Chondrocyte (in vitro differentiated cells): ENCODE measurements at regions not wholly inside any gene's neighbourhood (a gene's known extent, or its start where the extent isn't known, plus 50 kb on each side); places are given as distances from the start of the nearest gene placed in this dataset.
"Not testable (repeated sequence)": the region's sequence is repeated elsewhere in the genome, so short reads cannot be mapped to it uniquely, and the experiment has no call there.

Source experiments
- DNase-seq: peaks from one replicate; pipeline ENCODE4 v3.0.0; 2021; ENCODE audit warnings: mixed read lengths, low spot score
- H3K27ac Mint-ChIP-seq: one replicate; pipeline ENCODE4 v1.8.0; 2021; ENCODE audit warnings: mild to moderate bottlenecking, moderate library complexity, mixed read lengths; ENCODE audit not compliant: unreplicated experiment
- H3K27me3 Mint-ChIP-seq: 2 replicates; pipeline ENCODE4 v1.8.0; 2021; ENCODE audit warnings: low read depth, mixed read lengths
- H3K36me3 Mint-ChIP-seq: 2 replicates; pipeline ENCODE4 v1.8.0; 2021; ENCODE audit warnings: low read depth, mixed read lengths
- H3K4me1 Mint-ChIP-seq: 2 replicates; pipeline ENCODE4 v1.8.0; 2021; ENCODE audit warnings: low read depth, mild to moderate bottlenecking, mixed read lengths
- H3K4me3 Mint-ChIP-seq: one replicate; pipeline ENCODE4 v1.8.0; 2021; ENCODE audit warnings: mild to moderate bottlenecking, moderate library complexity, mixed read lengths; ENCODE audit not compliant: unreplicated experiment
- H3K9me3 Mint-ChIP-seq: 2 replicates; pipeline ENCODE4 v1.8.0; 2021; ENCODE audit warnings: low read depth, mixed read lengths
- CTCF ChIP-seq: fragments of 200-600 bp; sonication (generic); IDR thresholded peaks from 2 replicates; pipeline ENCODE4 v1.5.0; 2021; ENCODE audit warnings: antibody characterized with exemption, mild to moderate bottlenecking, moderate library complexity

DNA sequence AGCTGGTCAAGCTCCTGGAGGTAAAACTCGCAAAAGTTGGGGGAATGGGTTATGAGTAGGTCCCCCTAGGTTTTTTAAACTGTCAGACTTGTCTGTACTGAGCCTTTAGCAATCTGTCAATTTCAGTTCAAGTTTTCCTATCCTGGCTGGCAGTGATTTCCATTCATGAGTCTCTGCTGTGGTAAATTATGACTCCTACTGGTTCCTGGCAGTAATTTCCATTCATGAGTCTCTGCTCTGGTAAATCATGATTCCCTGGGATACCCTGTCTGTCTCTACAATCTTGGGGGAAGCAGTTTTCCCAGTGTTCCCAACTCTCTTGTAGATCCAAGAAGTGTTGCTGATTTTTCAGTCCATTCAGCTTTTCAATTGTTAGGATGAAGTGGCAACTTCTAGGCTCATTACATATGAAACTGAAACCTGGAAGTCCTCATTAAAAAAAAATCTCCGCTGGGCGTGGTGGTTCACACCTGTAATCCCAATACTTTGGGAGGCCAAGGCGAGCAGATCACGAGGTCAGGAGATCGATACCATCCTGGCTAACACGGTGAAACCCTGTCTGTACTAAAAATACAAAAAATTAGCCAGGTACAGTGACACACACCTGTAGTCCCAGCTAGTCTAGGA is 91.3 kb upstream of the GPBP1 start:
- H3K9me3 Mint-ChIP-seq: peaks cover 2% of the 10 kb centered on the region
- peaks cover 14% of the 10 kb centered on the region for H3K27me3 Mint-ChIP-seq
- H3K36me3 Mint-ChIP-seq: no peaks in the 10 kb centered on the region
- H3K4me1 Mint-ChIP-seq: no peaks in the 10 kb centered on the region
- peak; percentile 71 for TF ChIP-seq CTCF
- no peak for DNase-seq
- H3K4me3 Mint-ChIP-seq: no peak overlapping the region
- no peak overlapping the region for H3K27ac Mint-ChIP-seq

- no peak for DNase-seq
- Mint-ChIP-seq H3K4me1 (no peaks in the 10 kb centered on the region), H3K36me3 (no peaks in the 10 kb centered on the region), H3K4me3 (no peak overlapping the region), H3K27ac (no peak overlapping the region), H3K27me3 (peaks cover 14% of the 10 kb centered on the region), H3K9me3 (peaks cover 4% of the 10 kb centered on the region)
- TF ChIP-seq CTCF: no peak
Measured at GRCh38 chr5:57085306-57086081, 88.4 kb upstream of the GPBP1 start.

- H3K9me3 Mint-ChIP-seq, H3K4me3 Mint-ChIP-seq, H3K36me3 Mint-ChIP-seq, DNase-seq, H3K27ac Mint-ChIP-seq, H3K4me1 Mint-ChIP-seq: not testable (repeated sequence)
- H3K27me3 Mint-ChIP-seq: peaks cover 14% of the 10 kb centered on the region
Measured at GRCh38 chr5:57087947-57088346, 85.9 kb upstream of the GPBP1 start.

- Mint-ChIP-seq H3K4me1 (no peaks in the 10 kb centered on the region), H3K27ac (no peak overlapping the region), H3K27me3 (peaks cover 3% of the 10 kb centered on the region), H3K36me3 (peaks cover 9% of the 10 kb centered on the region), H3K9me3 (peaks cover 31% of the 10 kb centered on the region), H3K4me3 (no peak overlapping the region)
- peak; percentile 16 for TF ChIP-seq CTCF
- no peak for DNase-seq
Measured at GRCh38 chr5:57094753-57095683, 78.8 kb upstream of the GPBP1 start.

DNA sequence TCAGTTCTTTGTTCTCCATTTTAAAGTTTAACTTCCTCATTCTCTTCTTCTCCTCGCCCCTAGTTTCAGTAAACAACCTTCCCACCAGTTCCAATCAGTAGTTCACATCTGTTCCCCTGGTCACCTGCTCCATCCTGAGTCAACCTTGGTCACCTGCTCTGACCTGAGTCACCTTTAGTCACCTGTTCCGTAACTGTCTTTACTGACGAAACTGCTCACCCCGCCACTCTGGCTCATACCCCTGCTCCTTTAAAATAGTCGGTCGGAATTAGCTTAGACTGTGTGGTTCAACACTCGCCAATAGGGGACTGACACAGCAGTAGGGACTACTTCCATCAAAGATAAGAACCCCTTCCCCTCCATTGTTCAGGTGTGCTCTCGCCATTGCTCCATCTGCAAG is 76.3 kb upstream of the GPBP1 start:
- no peak overlapping the region for H3K4me3 Mint-ChIP-seq
- H3K36me3 Mint-ChIP-seq: peaks cover 9% of the 10 kb centered on the region
- H3K9me3 Mint-ChIP-seq: peaks cover 36% of the 10 kb centered on the region
- no peak for TF ChIP-seq CTCF
- no peak overlapping the region for H3K27ac Mint-ChIP-seq
- H3K27me3 Mint-ChIP-seq: no peaks in the 10 kb centered on the region
- no peaks in the 10 kb centered on the region for H3K4me1 Mint-ChIP-seq
- DNase-seq: no peak
